HL-60 (cell line): ENCODE measurements at regions not wholly inside any gene's neighbourhood (a gene's known extent, or its start where the extent isn't known, plus 50 kb on each side); places are given as distances from the start of the nearest gene placed in this dataset.

Experiments used
- CTCF ChIP-seq: IDR thresholded peaks from one replicate; pipeline ENCODE4 v1.5.1; 2011; ENCODE audit warnings: low read length, control low read depth, inconsistent platforms; ENCODE audit not compliant: insufficient read depth
- GABPA ChIP-seq: IDR thresholded peaks from 2 replicates; pipeline ENCODE4 v1.6.1; 2012; ENCODE audit warnings: low read depth
- POLR2AphosphoS5 ChIP-seq: IDR thresholded peaks from 2 replicates; pipeline ENCODE4 v1.6.1; 2012; ENCODE audit warnings: low read depth
- REST ChIP-seq: IDR thresholded peaks from 2 replicates; pipeline ENCODE4 v1.6.1; 2012; ENCODE audit warnings: low read depth; ENCODE audit not compliant: insufficient replicate concordance
- SPI1 ChIP-seq: IDR thresholded peaks from 2 replicates; pipeline ENCODE4 v1.6.1; 2012; ENCODE audit warnings: low read depth, mild to moderate bottlenecking, borderline replicate concordance

- TF ChIP-seq CTCF = no peak
- no peak for TF ChIP-seq REST
- TF ChIP-seq POLR2AphosphoS5 = no peak
- no peak for TF ChIP-seq GABPA
- no peak for TF ChIP-seq SPI1
Measured at GRCh38 chrX:38954520-38954919, 153.3 kb downstream of the MID1IP1 start.
